ENCODE measurements at regions not wholly inside any gene's neighbourhood (a gene's known extent, or its start where the extent isn't known, plus 50 kb on each side); places are given as distances from the start of the nearest gene placed in this dataset.

DNA sequence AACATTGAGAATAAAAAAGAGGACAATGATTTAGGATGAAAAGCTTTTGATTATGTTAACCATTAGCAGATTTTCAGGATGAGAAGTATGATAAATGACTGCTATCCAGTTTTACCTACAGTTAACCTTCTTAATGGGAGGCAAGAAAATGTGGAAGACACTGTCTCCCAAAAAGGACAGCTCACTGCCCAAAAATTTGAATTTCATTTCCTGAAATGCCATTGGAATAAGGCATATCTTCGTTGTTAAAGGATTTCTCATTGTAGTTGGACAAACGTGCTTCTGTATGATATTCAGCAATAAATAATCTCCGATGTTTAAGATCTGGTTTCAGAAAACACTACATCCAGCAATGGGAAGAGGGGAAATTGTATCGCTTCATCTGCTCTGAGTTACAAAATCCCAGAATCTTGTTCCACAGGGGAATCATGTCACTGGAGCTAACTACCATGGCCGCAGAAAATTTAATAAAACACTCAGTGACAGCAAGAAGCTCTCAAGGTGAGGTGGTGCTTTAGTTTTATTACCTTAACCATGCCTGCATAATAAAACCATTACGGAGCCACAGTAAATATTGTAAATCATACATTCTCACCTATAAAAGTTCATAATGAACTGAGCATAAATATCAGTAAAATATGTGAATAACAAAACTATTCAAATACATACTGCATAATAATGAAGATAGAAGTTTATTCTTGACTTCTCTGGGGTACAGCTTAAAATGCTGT is 552.3 kb downstream of the PCDH7 start:
- H3K27me3 Mint-ChIP-seq, result no peaks in the 10 kb centered on the region
- no peak for ATAC-seq
- no peak overlapping the region for H3K27ac Mint-ChIP-seq
- no peaks in the 10 kb centered on the region for H3K36me3 Mint-ChIP-seq (ENCODE audit: low read depth)
- no peaks in the 10 kb centered on the region for H3K9me3 ChIP-seq (ENCODE audit: control insufficient read depth, low read length, poor library complexity, severe bottlenecking)
- DNase-seq, result no peak
- no peak overlapping the region for H3K4me3 Mint-ChIP-seq
- no peaks in the 10 kb centered on the region for H3K4me1 Mint-ChIP-seq

GRCh38 chr4:31275906-31276305 is 555.7 kb downstream of the PCDH7 start:
- no peak for DNase-seq
- Mint-ChIP-seq H3K4me1 (no peaks in the 10 kb centered on the region), H3K4me3 (no peak overlapping the region), H3K36me3 (ENCODE audit: low read depth) (no peaks in the 10 kb centered on the region), H3K27me3 (no peaks in the 10 kb centered on the region), H3K27ac (no peak overlapping the region)
- ATAC-seq, result no peak
- no peaks in the 10 kb centered on the region for H3K9me3 ChIP-seq (ENCODE audit: control insufficient read depth, low read length, poor library complexity, severe bottlenecking)

- no peaks in the 10 kb centered on the region for H3K4me1 Mint-ChIP-seq
- no peak overlapping the region for H3K27ac Mint-ChIP-seq
- H3K36me3 Mint-ChIP-seq (ENCODE audit: low read depth), result no peaks in the 10 kb centered on the region
- no peaks in the 10 kb centered on the region for H3K9me3 ChIP-seq (ENCODE audit: control insufficient read depth, low read length, poor library complexity, severe bottlenecking)
- no peaks in the 10 kb centered on the region for H3K27me3 Mint-ChIP-seq
- no peak overlapping the region for H3K4me3 Mint-ChIP-seq
- DNase-seq (no peak), ATAC-seq (no peak)
Measured at GRCh38 chr4:31283679-31284078, 563.5 kb downstream of the PCDH7 start.

GRCh38 chr4:31290836-31291235 is 570.7 kb downstream of the PCDH7 start:
- DNase-seq (no peak), ATAC-seq (no peak)
- H3K9me3 ChIP-seq (ENCODE audit: control insufficient read depth, low read length, poor library complexity, severe bottlenecking), result no peaks in the 10 kb centered on the region
- H3K4me1 Mint-ChIP-seq, result no peaks in the 10 kb centered on the region
- no peaks in the 10 kb centered on the region for H3K36me3 Mint-ChIP-seq (ENCODE audit: low read depth)
- no peaks in the 10 kb centered on the region for H3K27me3 Mint-ChIP-seq
- H3K27ac Mint-ChIP-seq, result no peak overlapping the region
- no peak overlapping the region for H3K4me3 Mint-ChIP-seq

- no peaks in the 10 kb centered on the region for H3K27me3 Mint-ChIP-seq
- H3K4me1 Mint-ChIP-seq, result no peaks in the 10 kb centered on the region
- no peak overlapping the region for H3K4me3 Mint-ChIP-seq
- no peak for DNase-seq
- no peaks in the 10 kb centered on the region for H3K9me3 ChIP-seq (ENCODE audit: control insufficient read depth, low read length, poor library complexity, severe bottlenecking)
- ATAC-seq, result no peak
- H3K36me3 Mint-ChIP-seq (ENCODE audit: low read depth), result no peaks in the 10 kb centered on the region
- H3K27ac Mint-ChIP-seq, result no peak overlapping the region
Measured at GRCh38 chr4:31291238-31291637, 571.1 kb downstream of the PCDH7 start.

DNA sequence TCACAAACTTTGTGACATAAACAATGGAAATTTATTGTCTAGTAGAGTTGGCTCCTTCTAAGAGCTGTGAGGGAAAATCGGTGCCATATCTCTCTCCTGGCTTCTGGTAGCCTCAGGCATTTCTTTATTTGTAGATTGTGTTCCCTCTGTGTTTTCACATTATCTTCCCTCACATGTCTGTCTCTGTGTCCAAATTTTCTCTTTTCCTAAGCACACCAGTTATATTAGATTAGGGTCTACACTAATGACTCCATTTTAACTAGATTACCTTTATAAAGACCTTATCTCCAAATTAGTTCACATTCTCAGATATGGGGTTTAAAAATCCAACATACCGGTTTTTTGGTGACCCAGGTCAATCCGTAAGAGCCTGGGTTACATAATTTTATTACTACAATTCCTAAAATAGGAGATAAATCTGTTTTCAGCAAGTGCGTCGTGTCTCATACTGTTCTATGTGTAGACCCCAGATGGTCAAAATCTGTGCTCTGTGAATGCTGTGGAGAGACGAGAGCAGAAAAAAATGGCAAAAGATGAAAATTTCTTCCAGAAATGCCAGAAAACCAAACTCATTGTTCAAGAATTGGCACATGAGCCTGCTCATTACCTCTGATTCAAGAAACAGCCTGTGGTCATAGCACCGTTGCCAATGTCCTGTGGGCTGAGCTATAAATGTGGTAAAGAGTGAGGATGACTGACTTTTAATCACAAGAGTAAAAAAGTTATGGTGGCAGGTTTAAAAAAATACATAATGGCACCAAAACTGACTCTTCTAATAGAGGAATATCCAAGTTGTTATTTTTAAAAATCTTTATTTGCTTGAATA is 574.7 kb downstream of the PCDH7 start:
- H3K27ac Mint-ChIP-seq, result no peak overlapping the region
- H3K4me1 Mint-ChIP-seq, result no peaks in the 10 kb centered on the region
- ATAC-seq (no peak), DNase-seq (no peak)
- H3K9me3 ChIP-seq (ENCODE audit: control insufficient read depth, low read length, poor library complexity, severe bottlenecking), result no peaks in the 10 kb centered on the region
- no peaks in the 10 kb centered on the region for H3K27me3 Mint-ChIP-seq
- no peak overlapping the region for H3K4me3 Mint-ChIP-seq
- no peaks in the 10 kb centered on the region for H3K36me3 Mint-ChIP-seq (ENCODE audit: low read depth)

DNA sequence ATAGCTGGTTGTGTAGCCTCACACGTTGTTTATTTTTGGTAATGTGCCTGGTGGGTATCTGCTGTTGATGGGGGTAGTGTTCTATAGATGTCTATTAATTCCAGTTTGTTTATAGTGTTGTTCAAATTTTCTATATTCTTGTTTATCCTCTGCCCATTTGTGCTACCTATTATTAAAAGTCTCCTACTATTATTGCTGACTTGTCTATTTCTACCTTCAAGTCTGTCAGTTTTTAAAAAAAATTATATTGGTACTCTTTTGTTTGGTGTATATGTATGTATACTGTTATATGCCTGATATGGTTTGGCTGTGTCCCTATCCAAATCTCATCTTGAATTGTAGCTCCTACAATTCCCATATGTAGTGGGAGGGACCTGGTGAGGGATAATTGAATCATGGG is 578.6 kb downstream of the PCDH7 start:
- no peaks in the 10 kb centered on the region for H3K36me3 Mint-ChIP-seq (ENCODE audit: low read depth)
- H3K27ac Mint-ChIP-seq, result no peak overlapping the region
- no peaks in the 10 kb centered on the region for H3K9me3 ChIP-seq (ENCODE audit: control insufficient read depth, low read length, poor library complexity, severe bottlenecking)
- H3K4me1 Mint-ChIP-seq, result no peaks in the 10 kb centered on the region
- no peak overlapping the region for H3K4me3 Mint-ChIP-seq
- no peak for DNase-seq
- no peaks in the 10 kb centered on the region for H3K27me3 Mint-ChIP-seq
- ATAC-seq, result no peak

- ATAC-seq, result no peak
- Mint-ChIP-seq H3K27me3 (no peaks in the 10 kb centered on the region), H3K27ac (no peak overlapping the region), H3K4me3 (no peak overlapping the region), H3K4me1 (no peaks in the 10 kb centered on the region), H3K36me3 (ENCODE audit: low read depth) (no peaks in the 10 kb centered on the region)
- H3K9me3 ChIP-seq (ENCODE audit: control insufficient read depth, low read length, poor library complexity, severe bottlenecking), result no peaks in the 10 kb centered on the region
- DNase-seq, result no peak
Measured at GRCh38 chr4:31307029-31307428, 586.9 kb downstream of the PCDH7 start.

GRCh38 chr4:31324814-31325213 is 604.6 kb downstream of the PCDH7 start:
- no peaks in the 10 kb centered on the region for H3K4me1 Mint-ChIP-seq
- H3K27me3 Mint-ChIP-seq, result no peaks in the 10 kb centered on the region
- DNase-seq (no peak), ATAC-seq (no peak)
- no peaks in the 10 kb centered on the region for H3K36me3 Mint-ChIP-seq (ENCODE audit: low read depth)
- H3K9me3 ChIP-seq (ENCODE audit: control insufficient read depth, low read length, poor library complexity, severe bottlenecking), result peaks cover 5% of the 10 kb centered on the region
- no peak overlapping the region for H3K27ac Mint-ChIP-seq
- no peak overlapping the region for H3K4me3 Mint-ChIP-seq

DNA sequence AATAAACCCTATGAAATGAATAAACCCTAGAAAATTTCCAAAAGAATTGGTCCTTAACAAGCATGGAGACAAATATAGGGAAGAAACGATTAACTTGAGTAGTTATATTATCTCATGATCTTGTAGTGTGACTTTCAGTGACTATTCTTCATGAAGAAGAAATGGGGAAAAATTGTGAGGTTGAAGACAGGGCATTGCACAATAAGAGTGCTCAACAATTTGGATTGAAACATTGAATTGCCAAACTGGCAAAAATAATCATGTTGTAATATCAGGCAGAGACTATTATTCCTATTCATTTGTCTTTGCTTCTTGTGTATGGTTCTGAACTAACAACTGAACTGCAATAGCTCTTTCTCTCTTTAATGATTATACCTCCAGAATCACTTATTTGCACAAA is 605.1 kb downstream of the PCDH7 start:
- H3K9me3 ChIP-seq (ENCODE audit: control insufficient read depth, low read length, poor library complexity, severe bottlenecking), result peaks cover 5% of the 10 kb centered on the region
- Mint-ChIP-seq H3K4me1 (no peaks in the 10 kb centered on the region), H3K27ac (no peak overlapping the region), H3K36me3 (ENCODE audit: low read depth) (no peaks in the 10 kb centered on the region), H3K4me3 (no peak overlapping the region), H3K27me3 (no peaks in the 10 kb centered on the region)
- DNase-seq (no peak), ATAC-seq (no peak)

GRCh38 chr4:31327031-31327430 is 606.9 kb downstream of the PCDH7 start:
- Mint-ChIP-seq H3K27me3 (no peaks in the 10 kb centered on the region), H3K27ac (no peak overlapping the region), H3K36me3 (ENCODE audit: low read depth) (no peaks in the 10 kb centered on the region), H3K4me1 (no peaks in the 10 kb centered on the region), H3K4me3 (no peak overlapping the region)
- DNase-seq (no peak), ATAC-seq (no peak)
- H3K9me3 ChIP-seq (ENCODE audit: control insufficient read depth, low read length, poor library complexity, severe bottlenecking), result peaks cover under 1% of the 10 kb centered on the region

- no peak for DNase-seq
- no peak for ATAC-seq
- H3K36me3 Mint-ChIP-seq (ENCODE audit: low read depth), result no peaks in the 10 kb centered on the region
- H3K4me1 Mint-ChIP-seq, result no peaks in the 10 kb centered on the region
- no peaks in the 10 kb centered on the region for H3K9me3 ChIP-seq (ENCODE audit: control insufficient read depth, low read length, poor library complexity, severe bottlenecking)
- H3K27me3 Mint-ChIP-seq, result no peaks in the 10 kb centered on the region
- no peak overlapping the region for H3K4me3 Mint-ChIP-seq
- H3K27ac Mint-ChIP-seq, result no peak overlapping the region
Measured at GRCh38 chr4:31328932-31329331, 608.8 kb downstream of the PCDH7 start.

DNA sequence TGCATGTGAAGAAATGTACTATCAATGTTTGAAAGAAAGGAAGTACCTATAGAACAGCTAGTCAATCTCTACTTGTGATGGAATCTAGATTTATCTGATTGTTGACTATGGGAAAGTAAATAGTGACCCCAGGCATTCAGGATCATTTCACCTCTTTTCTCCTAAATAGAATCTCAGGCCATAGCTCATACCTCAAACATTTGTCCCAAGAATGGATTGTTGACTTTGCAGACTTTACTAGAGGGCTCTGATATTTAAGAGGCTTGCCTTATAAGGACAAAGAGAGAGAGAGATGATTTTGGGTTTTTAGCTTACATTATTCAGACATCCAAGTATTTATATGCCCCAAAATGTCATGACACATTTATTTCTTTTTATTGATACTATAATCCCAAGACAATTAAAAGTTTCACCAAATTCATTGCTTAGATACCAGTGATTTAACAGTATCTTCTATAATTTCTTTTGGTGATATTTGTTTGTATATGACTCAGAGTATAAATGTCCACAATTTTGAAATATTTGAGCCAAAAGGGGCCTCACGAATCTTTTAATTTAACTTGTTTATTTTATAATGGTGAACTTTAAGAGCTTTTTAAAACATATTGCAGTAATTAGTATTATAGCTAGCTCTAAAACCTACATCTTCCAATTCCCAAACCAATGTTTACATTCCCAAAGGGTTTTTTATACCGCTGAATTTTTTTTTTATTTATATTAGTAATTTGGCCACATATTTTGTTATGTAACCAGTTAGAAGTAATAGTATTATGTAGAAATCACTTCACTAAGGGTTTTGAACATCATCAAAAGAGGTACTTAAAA is 614.1 kb downstream of the PCDH7 start:
- no peak for DNase-seq
- no peaks in the 10 kb centered on the region for H3K27me3 Mint-ChIP-seq

More for the DNA sequence above, 614.1 kb downstream of the PCDH7 start:
- no peak overlapping the region for H3K4me3 Mint-ChIP-seq
- H3K36me3 Mint-ChIP-seq (ENCODE audit: low read depth), result no peaks in the 10 kb centered on the region
- H3K9me3 ChIP-seq (ENCODE audit: control insufficient read depth, low read length, poor library complexity, severe bottlenecking), result no peaks in the 10 kb centered on the region
- ATAC-seq, result no peak
- H3K4me1 Mint-ChIP-seq, result no peaks in the 10 kb centered on the region
- no peak overlapping the region for H3K27ac Mint-ChIP-seq

Data from T-helper 17 cell (primary cell).